Central memory CD8-positive, alpha-beta T cell (primary cell): ENCODE measurements at regions not wholly inside any gene's neighbourhood (a gene's known extent, or its start where the extent isn't known, plus 50 kb on each side); places are given as distances from the start of the nearest gene placed in this dataset.
A peak's percentile ranks its signal among the peaks of the same experiment; 100 is the strongest.
"Not testable (repeated sequence)": the region's sequence is repeated elsewhere in the genome, so short reads cannot be mapped to it uniquely, and the experiment has no call there.

Experiments used
- ATAC-seq: fragments of 150-1000 bp; cut with Tn5 transposase; replicated peaks from 2 replicates; pipeline ENCODE4 v1.10.0; 2022; ENCODE audit warnings: mild to moderate bottlenecking, moderate FRiP score, moderate number of reproducible peaks; ENCODE audit not compliant: poor library complexity, severe bottlenecking; ENCODE audit errors: extremely low read depth
- DNase-seq, 2 donors: peaks; one replicate each; pipeline ENCODE4 v3.0.0; 2021; ENCODE audit warnings: low spot score in 2 of 2
- H3K27ac Mint-ChIP-seq: one replicate; pipeline ENCODE4 v1.8.0; 2022; ENCODE audit warnings: low read depth, mild to moderate bottlenecking, moderate library complexity, mixed read lengths
- H3K27me3 Mint-ChIP-seq: one replicate; pipeline ENCODE4 v1.8.0; 2022; ENCODE audit warnings: mixed read lengths
- H3K36me3 Mint-ChIP-seq: one replicate; pipeline ENCODE4 v1.8.0; 2022; ENCODE audit warnings: mild to moderate bottlenecking, moderate library complexity, mixed read lengths; ENCODE audit not compliant: insufficient read depth
- H3K4me1 Mint-ChIP-seq: one replicate; pipeline ENCODE4 v1.8.0; 2022; ENCODE audit warnings: mixed read lengths
- H3K4me3 Mint-ChIP-seq: one replicate; pipeline ENCODE4 v1.8.0; 2022; ENCODE audit warnings: mild to moderate bottlenecking, moderate library complexity, mixed read lengths
- H3K9me3 Mint-ChIP-seq: one replicate; pipeline ENCODE4 v1.8.0; 2022; ENCODE audit warnings: mixed read lengths

DNA sequence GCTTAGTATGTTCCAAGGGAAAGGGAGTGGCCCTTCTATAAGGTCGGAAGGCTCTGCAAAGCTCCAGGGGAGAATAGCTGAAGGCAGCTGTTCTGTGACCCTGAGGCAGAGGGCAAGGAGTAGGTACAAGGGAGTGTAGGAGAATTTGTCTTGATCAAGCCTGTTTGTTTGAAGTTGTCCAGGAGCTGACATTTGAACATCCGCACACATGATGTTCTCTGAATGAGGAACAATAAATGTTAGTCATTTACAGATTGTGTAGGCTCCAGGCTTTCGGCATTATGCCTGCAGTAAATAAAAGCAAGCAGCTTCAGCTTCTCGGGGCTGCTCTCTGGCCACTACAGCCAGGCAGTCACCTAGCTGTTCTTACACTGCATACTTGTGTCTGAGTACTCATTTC, 52.7 kb downstream of the CTAGE6 start:
- H3K4me3 Mint-ChIP-seq, H3K36me3 Mint-ChIP-seq, DNase-seq, H3K4me1 Mint-ChIP-seq, H3K27me3 Mint-ChIP-seq, H3K27ac Mint-ChIP-seq, ATAC-seq, H3K9me3 Mint-ChIP-seq: not testable (repeated sequence)

DNA sequence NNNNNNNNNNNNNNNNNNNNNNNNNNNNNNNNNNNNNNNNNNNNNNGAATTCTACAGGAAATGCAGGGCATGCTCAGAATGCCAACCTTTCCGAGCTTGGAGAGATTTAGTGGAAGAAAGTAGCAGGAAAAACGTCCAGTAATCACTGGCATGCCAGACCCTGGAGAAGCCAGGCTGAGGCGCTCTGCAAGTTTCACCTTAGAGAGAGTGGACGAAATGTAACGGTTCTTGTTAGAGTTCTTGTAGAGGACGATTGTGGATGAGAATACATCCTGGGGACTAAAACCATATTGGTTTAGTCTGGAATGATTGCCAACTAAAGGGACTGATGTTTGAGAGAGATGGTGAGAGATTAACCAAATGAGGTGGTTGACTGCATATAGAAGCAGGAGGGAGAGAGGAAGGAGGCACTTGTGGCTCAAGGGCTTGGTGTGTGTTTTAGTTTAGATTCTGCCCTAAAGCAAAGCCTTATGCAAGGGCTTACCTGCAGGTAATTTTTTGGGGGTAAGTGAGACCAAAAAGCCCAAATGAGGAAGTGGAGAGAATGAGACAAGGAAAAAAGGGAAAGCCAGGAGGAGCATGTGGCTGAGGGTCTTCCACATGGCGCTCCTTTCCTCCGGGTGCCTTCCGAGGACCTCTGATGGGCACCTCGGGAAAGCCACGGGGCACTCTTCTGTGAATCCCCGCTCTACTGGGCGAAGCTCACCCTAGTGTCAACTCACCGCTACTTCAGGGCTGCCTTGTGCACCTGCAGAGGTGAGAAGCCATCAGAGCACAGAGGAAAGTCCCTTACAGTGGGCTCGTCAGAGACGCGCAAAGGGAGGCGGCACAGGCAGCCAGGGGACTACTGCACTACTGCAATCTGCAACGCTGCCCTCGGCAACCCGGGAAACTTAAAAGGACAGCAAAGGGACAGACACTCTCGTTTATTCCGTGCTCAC, 56.5 kb downstream of the CTAGE6 start:
- not testable (repeated sequence) for H3K27me3 Mint-ChIP-seq, DNase-seq, H3K4me3 Mint-ChIP-seq, H3K9me3 Mint-ChIP-seq, H3K4me1 Mint-ChIP-seq, H3K36me3 Mint-ChIP-seq, H3K27ac Mint-ChIP-seq
- peak; percentile 100 for ATAC-seq
